Left lung (tissue), 4 donors: ENCODE measurements at regions not wholly inside any gene's neighbourhood (a gene's known extent, or its start where the extent isn't known, plus 50 kb on each side); places are given as distances from the start of the nearest gene placed in this dataset.

Experiments used
- ATAC-seq: fragments of 200-7000 bp; cut with Tn5 transposase; one replicate; pipeline ENCODE4 v1.9.1; 2020; ENCODE audit warnings: moderate library complexity
- DNase-seq, 4 donors: peaks; one replicate each; pipeline ENCODE4 v3.0.0-alpha.2; 2013 to 2020
- H3K27ac ChIP-seq, 2 donors: fragments of 200-600 bp; sonication (generic) in 1 of 2; one replicate each; pipeline versions ENCODE4 v1.5.0 to v1.8.0; 2020 to 2021
- H3K27me3 ChIP-seq, 2 donors: fragments of 200-600 bp; sonication (generic) in 1 of 2; one replicate each; pipeline versions ENCODE4 v1.5.0 to v1.8.0; 2020 to 2021
- H3K36me3 ChIP-seq, 2 donors: fragments of 200-600 bp; sonication (generic) in 1 of 2; one replicate each; pipeline versions ENCODE4 v1.5.0 to v1.8.0; 2020 to 2021
- H3K4me1 ChIP-seq, 2 donors: fragments of 200-600 bp; one replicate each; pipeline ENCODE4 v1.8.0; 2021
- H3K4me3 ChIP-seq, 2 donors: fragments of 200-600 bp; sonication (generic) in 1 of 2; one replicate each; pipeline versions ENCODE4 v1.5.0 to v1.8.0; 2020 to 2021; ENCODE audit warnings: mild to moderate bottlenecking in 1 of 2
- H3K9me3 ChIP-seq, 2 donors: fragments of 200-600 bp; sonication (generic) in 1 of 2; one replicate each; pipeline versions ENCODE4 v1.5.0 to v1.8.0; 2020 to 2021
- CTCF ChIP-seq, 2 donors: fragments of 200-600 bp; sonication (generic) in 1 of 2; IDR thresholded peaks; one replicate each; pipeline versions ENCODE4 v1.5.0 to v1.8.0; 2021; ENCODE audit warnings: antibody characterized with exemption in 2 of 2
- intact Hi-C, 2 donors: fragments of 100-400 bp; cut with DNase I; formaldehyde crosslinking; loops; one replicate each; pipeline versions ENCODE4 v1.11.2 to v1.14.2; 2022
- donor health status: DM: no; HTN: yes; CAD: no.
- donor health status: DM: no; HTN: no; CAD: no.

GRCh38 chr1:229012823-229013222 lies 258.1 kb upstream of the RAB4A start:
- no peak for TF ChIP-seq CTCF (IDR thresholded peaks at IDR 0.05)
- intact Hi-C loops: no loop called here
- no peak overlapping the region for H3K4me3 ChIP-seq
- no peaks in the 10 kb centered on the region for H3K36me3 ChIP-seq
- H3K4me1 ChIP-seq: peaks cover 0 to 11% of the 10 kb centered on the region in 2 donors
- DNase-seq (no peak), ATAC-seq (no peak)
- no peaks in the 10 kb centered on the region for H3K27me3 ChIP-seq
- no peaks in the 10 kb centered on the region for H3K9me3 ChIP-seq
- no peak overlapping the region for H3K27ac ChIP-seq

GRCh38 chr1:229013981-229014380 lies 256.9 kb upstream of the RAB4A start:
- intact Hi-C loops: no loop called here
- H3K4me3 ChIP-seq: no peak overlapping the region
- no peak overlapping the region for H3K27ac ChIP-seq
- no peak for TF ChIP-seq CTCF (IDR thresholded peaks at IDR 0.05)
- peaks cover 0 to 5% of the 10 kb centered on the region in 2 donors for H3K4me1 ChIP-seq
- no peaks in the 10 kb centered on the region for H3K36me3 ChIP-seq
- ATAC-seq: no peak
- H3K27me3 ChIP-seq: no peaks in the 10 kb centered on the region
- H3K9me3 ChIP-seq: no peaks in the 10 kb centered on the region
- no peak for DNase-seq

- intact Hi-C loops: no loop called here
- H3K27ac ChIP-seq: no peak overlapping the region
- ATAC-seq (no peak), DNase-seq (peak in 1 of 4 donors; percentile 38)
- no peak overlapping the region for H3K4me3 ChIP-seq
- H3K36me3 ChIP-seq: no peaks in the 10 kb centered on the region
- no peak for TF ChIP-seq CTCF (IDR thresholded peaks at IDR 0.05)
- no peaks in the 10 kb centered on the region for H3K27me3 ChIP-seq
- H3K4me1 ChIP-seq: peaks cover 0 to 5% of the 10 kb centered on the region in 2 donors
- no peaks in the 10 kb centered on the region for H3K9me3 ChIP-seq
Measured at GRCh38 chr1:229015806-229016205, 255.1 kb upstream of the RAB4A start.

- no peak for ATAC-seq
- H3K36me3 ChIP-seq: no peaks in the 10 kb centered on the region
- H3K9me3 ChIP-seq: no peaks in the 10 kb centered on the region
- TF ChIP-seq CTCF (IDR thresholded peaks at IDR 0.05): no peak
- no peak overlapping the region for H3K27ac ChIP-seq
- peaks cover 0 to 5% of the 10 kb centered on the region in 2 donors for H3K4me1 ChIP-seq
- DNase-seq: no peak
- intact Hi-C loops: no loop called here
- H3K4me3 ChIP-seq: no peak overlapping the region
- H3K27me3 ChIP-seq: no peaks in the 10 kb centered on the region
Measured at GRCh38 chr1:229017091-229017490, 253.8 kb upstream of the RAB4A start.

GRCh38 chr1:229018674-229019295 lies 252.1 kb upstream of the RAB4A start:
- H3K4me1 ChIP-seq: peaks cover 0 to 16% of the 10 kb centered on the region in 2 donors
- intact Hi-C loops: no loop called here
- TF ChIP-seq CTCF (IDR thresholded peaks at IDR 0.05): no peak
- ATAC-seq (no peak), DNase-seq (no peak)
- no peak overlapping the region for H3K27ac ChIP-seq
- no peak overlapping the region for H3K4me3 ChIP-seq
- no peaks in the 10 kb centered on the region for H3K36me3 ChIP-seq
- no peaks in the 10 kb centered on the region for H3K27me3 ChIP-seq
- no peaks in the 10 kb centered on the region for H3K9me3 ChIP-seq
